ENCODE measurements at regions not wholly inside any gene's neighbourhood (a gene's known extent, or its start where the extent isn't known, plus 50 kb on each side); places are given as distances from the start of the nearest gene placed in this dataset.

- TF ChIP-seq SP2 (tag by site-specific recombination; IDR thresholded peaks at IDR 0.05) (no peak), ZNF488 (tag by site-specific recombination; IDR thresholded peaks at IDR 0.05) (no peak), ZBTB7A (tag by site-specific recombination; IDR thresholded peaks at IDR 0.05; ENCODE audit: low read depth) (no peak)
Observed at GRCh38 chr7:81606078-81606863, 163.6 kb downstream of the HGF start (continued).

- Histone ChIP-seq H3K4me3 (ENCODE audit: low read depth, low read length) (no peak overlapping the region), H3K36me3 (ENCODE audit: control insufficient read depth in 2 of 2, insufficient read depth in 1 of 2, low read length in 2 of 2) (no peaks in the 10 kb centered on the region), H3K27ac (ENCODE audit: extremely low read depth, low read depth, low read length) (no peak overlapping the region), H3K9me3 (ENCODE audit: control insufficient read depth, insufficient read depth, low read depth, low read length) (no peaks in the 10 kb centered on the region), H3K4me1 (ENCODE audit: control insufficient read depth, insufficient read depth, low read length) (no peaks in the 10 kb centered on the region)
- CTCF ChIA-PET = interaction anchor here (1.8 kb wide), 1 partner anchor 13 kb away, joined by 5 read pairs; no protein-coding TSS in a partner anchor
- TF ChIP-seq ZNF266 (tag by site-specific recombination; IDR thresholded peaks at IDR 0.05; ENCODE audit: low read depth) = no peak
- no peak for TF ChIP-seq ZNF324 (tag by site-specific recombination; IDR thresholded peaks at IDR 0.05)
- no peak for TF ChIP-seq ZBTB1 (tag by site-specific recombination; IDR thresholded peaks at IDR 0.05)
- TF ChIP-seq ZNF175 (tag by site-specific recombination; IDR thresholded peaks at IDR 0.05) = no peak
- no peak for TF ChIP-seq ZSCAN30 (tag by site-specific recombination; IDR thresholded peaks at IDR 0.05)
- no peak for TF ChIP-seq ZNF423 (tag by site-specific recombination; IDR thresholded peaks at IDR 0.05)
- no peak for TF ChIP-seq BCL6B (tag by site-specific recombination; IDR thresholded peaks at IDR 0.05)
- TF ChIP-seq KLF7 (tag by site-specific recombination; IDR thresholded peaks at IDR 0.05; ENCODE audit: borderline replicate concordance) = no peak
- TF ChIP-seq EGR2 (tag by site-specific recombination; IDR thresholded peaks at IDR 0.05; ENCODE audit: low read depth) = no peak
- TF ChIP-seq ZNF561 (tag by site-specific recombination; IDR thresholded peaks at IDR 0.05; ENCODE audit: borderline replicate concordance) = no peak
- no peak for TF ChIP-seq ZNF214 (tag by site-specific recombination; IDR thresholded peaks at IDR 0.05; ENCODE audit: borderline replicate concordance)
- TF ChIP-seq ZNF19 (tag by site-specific recombination; IDR thresholded peaks at IDR 0.05; ENCODE audit: low read depth) = no peak
- POLR2A ChIA-PET = no interaction called here
Observed at GRCh38 chr7:81605493-81605892, 164.4 kb downstream of the HGF start.

GRCh38 chr7:81604808-81605174 lies 165.1 kb downstream of the HGF start:
- Histone ChIP-seq H3K27ac (ENCODE audit: extremely low read depth, low read depth, low read length) (no peak overlapping the region), H3K36me3 (ENCODE audit: control insufficient read depth in 2 of 2, insufficient read depth in 1 of 2, low read length in 2 of 2) (no peaks in the 10 kb centered on the region), H3K4me3 (ENCODE audit: low read depth, low read length) (no peak overlapping the region), H3K9me3 (ENCODE audit: control insufficient read depth, insufficient read depth, low read depth, low read length) (no peaks in the 10 kb centered on the region), H3K4me1 (ENCODE audit: control insufficient read depth, insufficient read depth, low read length) (no peaks in the 10 kb centered on the region)
- ChIA-PET POLR2A (no interaction called here), CTCF (no interaction called here)
- no peak for TF ChIP-seq MZF1 (tag by site-specific recombination; IDR thresholded peaks at IDR 0.05; ENCODE audit: borderline replicate concordance)
- no peak for TF ChIP-seq ZNF248 (tag by site-specific recombination; IDR thresholded peaks at IDR 0.05)
- no peak for TF ChIP-seq ZNF311 (tag by site-specific recombination; IDR thresholded peaks at IDR 0.05; ENCODE audit: borderline replicate concordance)
- no peak for TF ChIP-seq ZNF19 (tag by site-specific recombination; IDR thresholded peaks at IDR 0.05; ENCODE audit: low read depth)
- no peak for TF ChIP-seq ZBTB48 (tag by site-specific recombination; IDR thresholded peaks at IDR 0.05)
- TF ChIP-seq ZBTB49 (tag by site-specific recombination; IDR thresholded peaks at IDR 0.05; ENCODE audit: low read depth) = no peak
- no peak for TF ChIP-seq ZNF560 (tag by site-specific recombination; IDR thresholded peaks at IDR 0.05; ENCODE audit: borderline replicate concordance)
- TF ChIP-seq SP2 (tag by site-specific recombination; IDR thresholded peaks at IDR 0.05) = no peak
- TF ChIP-seq ZNF658 (tag by site-specific recombination; IDR thresholded peaks at IDR 0.05) = no peak
- no peak for TF ChIP-seq SP7 (tag by site-specific recombination; IDR thresholded peaks at IDR 0.05)
- TF ChIP-seq ZNF266 (tag by site-specific recombination; IDR thresholded peaks at IDR 0.05; ENCODE audit: low read depth) = no peak
- no peak for TF ChIP-seq ZBTB7A (tag by site-specific recombination; IDR thresholded peaks at IDR 0.05; ENCODE audit: low read depth)
- TF ChIP-seq MEIS1 (CRISPR knock-in tag; IDR thresholded peaks at IDR 0.05; ENCODE audit: borderline replicate concordance) = no peak
- TF ChIP-seq KLF9 (tag by site-specific recombination; IDR thresholded peaks at IDR 0.05; ENCODE audit: low read depth) = no peak
- TF ChIP-seq ZNF513 (tag by site-specific recombination; IDR thresholded peaks at IDR 0.05) = no peak
- no peak for TF ChIP-seq ZNF155 (tag by site-specific recombination; IDR thresholded peaks at IDR 0.05)
- TF ChIP-seq ZBTB21 (tag by site-specific recombination; IDR thresholded peaks at IDR 0.05) = no peak
